GM12892 (cell line): ENCODE measurements at regions not wholly inside any gene's neighbourhood (a gene's known extent, or its start where the extent isn't known, plus 50 kb on each side); places are given as distances from the start of the nearest gene placed in this dataset.

ENCODE experiments used
- DNase-seq: peaks from one replicate; pipeline ENCODE4 v3.0.0; 2011; ENCODE audit not compliant: insufficient read length
- FAIRE-seq: peaks from 2 replicates; lab custom pipeline; 2011; peaks lifted over from hg19 to GRCh38; lab: Jason Lieb, UNC
- POLR2A ChIP-seq: IDR thresholded peaks from 2 replicates; pipeline ENCODE4 v1.6.1; 2011; ENCODE audit warnings: low read depth, low read length, control low read depth
- POLR2AphosphoS5 ChIP-seq: IDR thresholded peaks from 2 replicates; pipeline ENCODE4 v1.6.1; 2011; ENCODE audit warnings: low read depth, low read length, control low read depth
- TAF1 ChIP-seq: IDR thresholded peaks from 2 replicates; pipeline ENCODE4 v1.6.1; 2011; ENCODE audit warnings: low read depth, mild to moderate bottlenecking, control low read depth, low read length, borderline replicate concordance

GRCh38 chr6:110033101-110033500, 55.0 kb downstream of the GPR6 start:
- DNase-seq = no peak
- TF ChIP-seq POLR2AphosphoS5 (no peak), TAF1 (no peak), POLR2A (no peak)
- FAIRE-seq = no peak

DNA sequence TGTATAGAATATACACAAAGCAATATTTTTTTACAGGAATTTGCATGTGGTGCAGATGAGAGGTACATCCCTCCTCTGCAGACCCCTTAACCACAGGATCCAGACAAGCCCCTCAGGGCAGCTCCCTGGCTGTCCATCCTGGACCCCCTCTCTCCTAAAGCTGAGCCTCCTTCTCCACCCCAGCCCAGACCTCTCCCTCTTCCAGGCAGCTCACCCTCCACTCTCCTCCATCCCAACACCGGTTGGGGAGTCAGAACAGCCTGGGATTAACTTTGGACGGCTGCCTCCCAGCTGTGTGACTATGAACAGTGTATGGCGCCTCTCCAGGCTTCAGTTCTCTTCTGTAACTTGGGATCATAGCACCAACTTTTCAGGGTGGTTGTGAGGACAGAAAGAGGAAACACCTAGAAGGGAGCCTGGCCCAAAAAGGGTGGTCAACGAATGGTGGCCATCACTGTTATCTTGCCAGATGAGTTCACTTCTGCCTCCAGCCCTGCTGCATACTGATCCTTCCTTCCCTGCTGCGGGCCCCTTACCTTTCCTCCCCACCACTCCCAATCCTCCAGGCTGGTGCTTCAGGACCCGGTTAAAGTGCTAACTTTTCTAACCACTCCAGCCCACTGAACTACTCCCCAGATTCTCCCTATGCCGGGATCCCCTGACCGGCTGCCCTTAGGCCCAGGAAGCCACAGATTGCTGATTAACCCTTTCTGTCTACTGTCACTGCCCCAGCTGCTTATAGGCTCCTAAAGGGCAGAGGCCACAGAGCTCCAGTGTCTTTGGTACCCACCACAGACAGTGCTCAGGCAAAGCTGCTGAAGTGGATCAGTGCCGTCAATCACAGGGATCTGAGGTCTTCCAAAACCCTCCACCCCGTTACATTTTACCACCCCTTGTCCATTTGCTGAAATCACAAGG, 55.9 kb downstream of the GPR6 start:
- TF ChIP-seq POLR2A (no peak), POLR2AphosphoS5 (no peak), TAF1 (no peak)
- DNase-seq (no peak), FAIRE-seq (no peak)

- no peak for TF ChIP-seq POLR2A
- TF ChIP-seq TAF1 = no peak
- TF ChIP-seq POLR2AphosphoS5 = no peak
- DNase-seq = no peak
- FAIRE-seq = no peak
These were observed 56.5 kb downstream of the GPR6 start for GRCh38 chr6:110034667-110035036.

GRCh38 chr6:110035321-110035720, 57.2 kb downstream of the GPR6 start:
- FAIRE-seq = no peak
- TF ChIP-seq POLR2A = no peak
- no peak for TF ChIP-seq TAF1
- no peak for TF ChIP-seq POLR2AphosphoS5
- no peak for DNase-seq

GRCh38 chr6:110036408-110037302, 58.5 kb downstream of the GPR6 start:
- TF ChIP-seq TAF1 (no peak), POLR2A (no peak), POLR2AphosphoS5 (no peak)
- DNase-seq (no peak), FAIRE-seq (no peak)

GRCh38 chr6:110037726-110038295, 59.7 kb downstream of the GPR6 start:
- DNase-seq (no peak), FAIRE-seq (no peak)
- TF ChIP-seq TAF1 (no peak), POLR2AphosphoS5 (no peak), POLR2A (no peak)

GRCh38 chr6:110039364-110039980, 61.4 kb downstream of the GPR6 start:
- peak; percentile 54 for DNase-seq
- peak; percentile 93 for FAIRE-seq
- no peak for TF ChIP-seq POLR2A
- TF ChIP-seq POLR2AphosphoS5 = no peak
- no peak for TF ChIP-seq TAF1

DNA sequence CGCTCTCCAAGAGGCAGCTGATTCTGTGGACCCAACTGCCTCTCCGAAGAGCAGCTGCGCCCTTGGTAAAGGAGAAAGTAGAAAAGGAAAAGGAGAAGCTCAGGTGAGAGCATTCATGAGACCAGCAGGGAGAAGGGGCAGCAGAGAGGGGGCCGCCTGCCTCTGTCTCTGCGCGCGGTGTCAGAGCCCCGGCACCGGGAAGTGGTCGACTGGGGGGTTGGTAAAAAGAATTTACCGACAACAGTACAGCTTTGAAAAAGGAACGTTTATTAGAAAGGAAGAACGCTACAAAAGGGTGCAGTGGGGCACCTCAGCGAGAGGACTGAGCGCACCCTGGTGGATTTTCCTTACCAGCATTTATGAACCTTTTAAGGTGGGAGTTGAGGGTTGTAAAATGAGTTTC, 61.9 kb downstream of the GPR6 start:
- TF ChIP-seq TAF1 (no peak), POLR2A (no peak), POLR2AphosphoS5 (no peak)
- DNase-seq = no peak
- FAIRE-seq = peak; percentile 44

GRCh38 chr6:110040716-110041115, 62.6 kb downstream of the GPR6 start:
- DNase-seq (no peak), FAIRE-seq (no peak)
- TF ChIP-seq POLR2AphosphoS5 (no peak), TAF1 (no peak), POLR2A (no peak)

DNA sequence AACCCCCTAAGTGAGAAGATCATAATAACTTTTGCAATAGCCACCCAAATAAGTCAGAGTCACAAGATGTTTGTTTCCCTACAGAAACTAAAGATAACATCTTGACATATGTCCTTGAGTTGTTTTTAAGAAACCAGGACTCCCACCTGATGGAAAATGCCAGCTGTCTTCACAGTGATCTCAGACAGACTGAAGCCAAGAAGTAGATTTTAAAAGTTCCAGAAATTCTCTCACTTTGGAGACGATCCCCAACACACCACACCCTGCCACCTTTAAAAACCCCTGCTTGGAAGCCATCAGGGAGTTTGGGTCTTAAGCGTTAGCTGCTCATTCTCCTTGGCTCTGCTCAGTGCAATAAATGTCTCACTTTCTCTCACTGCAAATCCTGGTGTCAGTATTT, 63.0 kb downstream of the GPR6 start:
- no peak for TF ChIP-seq POLR2A
- no peak for DNase-seq
- no peak for FAIRE-seq

DNA sequence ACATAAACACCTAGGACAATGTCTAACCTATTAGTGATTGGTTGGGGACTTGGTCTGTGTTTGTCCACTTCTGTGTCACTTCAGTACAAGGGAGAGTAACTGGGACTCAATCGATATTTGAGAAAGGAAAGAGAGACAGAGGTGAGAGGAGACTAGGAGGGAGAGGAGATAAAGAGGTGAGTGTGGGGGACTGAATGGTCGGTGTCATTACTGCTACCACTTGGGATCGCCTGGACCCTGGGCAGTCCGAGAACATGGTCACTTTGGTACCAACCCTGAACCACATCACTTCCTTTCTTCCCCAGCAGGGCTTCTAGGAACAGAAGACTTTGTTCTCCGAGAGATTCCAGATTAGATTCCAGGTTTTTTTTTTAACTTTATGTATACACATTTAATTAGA, 63.7 kb downstream of the GPR6 start:
- no peak for DNase-seq
- FAIRE-seq = no peak
- TF ChIP-seq POLR2A (no peak), TAF1 (no peak), POLR2AphosphoS5 (no peak)
